Ishikawa (cell line): ENCODE measurements at regions not wholly inside any gene's neighbourhood (a gene's known extent, or its start where the extent isn't known, plus 50 kb on each side); places are given as distances from the start of the nearest gene placed in this dataset.

Source experiments
- CEBPB ChIP-seq: IDR thresholded peaks from 2 replicates; pipeline ENCODE4 v1.6.1; 2012
- CREB1 ChIP-seq: IDR thresholded peaks from 2 replicates; pipeline ENCODE4 v1.6.1; 2012; ENCODE audit warnings: low read depth
- EGR1 ChIP-seq: IDR thresholded peaks from 2 replicates; pipeline ENCODE4 v1.6.1; 2012
- EP300 ChIP-seq: IDR thresholded peaks from 2 replicates; pipeline ENCODE4 v1.6.1; 2012; ENCODE audit warnings: borderline replicate concordance
- FOXM1 ChIP-seq: IDR thresholded peaks from 2 replicates; pipeline ENCODE4 v1.6.1; 2012; ENCODE audit warnings: low read depth, borderline replicate concordance
- NFIC ChIP-seq: IDR thresholded peaks from 2 replicates; pipeline ENCODE4 v1.6.1; 2012
- RAD21 ChIP-seq: IDR thresholded peaks from 2 replicates; pipeline ENCODE4 v1.6.1; 2012; ENCODE audit warnings: low read depth
- TAF1 ChIP-seq: IDR thresholded peaks from 2 replicates; pipeline ENCODE4 v1.6.1; 2012; ENCODE audit warnings: low read depth, mild to moderate bottlenecking
- TCF12 ChIP-seq: IDR thresholded peaks from 2 replicates; pipeline ENCODE4 v1.6.1; 2012; ENCODE audit warnings: low read depth
- TEAD4 ChIP-seq: IDR thresholded peaks from 2 replicates; pipeline ENCODE4 v1.6.1; 2012
- YY1 ChIP-seq: IDR thresholded peaks from 2 replicates; pipeline ENCODE4 v1.6.1; 2012; ENCODE audit warnings: low read depth
- ZBTB7A ChIP-seq: IDR thresholded peaks from 2 replicates; pipeline ENCODE4 v1.6.1; 2012; ENCODE audit warnings: low read depth
- TF ChIP-seq, protein P1 (sequence below): IDR thresholded peaks from 2 replicates; pipeline ENCODE4 v1.6.1; 2012; ENCODE audit warnings: low read depth, mild to moderate bottlenecking
- TF ChIP-seq, protein P2 (sequence below): IDR thresholded peaks from 2 replicates; pipeline ENCODE4 v1.6.1; 2012
- TF ChIP-seq, protein P3 (sequence below): IDR thresholded peaks from 2 replicates; pipeline ENCODE4 v1.6.1; 2012

DNA sequence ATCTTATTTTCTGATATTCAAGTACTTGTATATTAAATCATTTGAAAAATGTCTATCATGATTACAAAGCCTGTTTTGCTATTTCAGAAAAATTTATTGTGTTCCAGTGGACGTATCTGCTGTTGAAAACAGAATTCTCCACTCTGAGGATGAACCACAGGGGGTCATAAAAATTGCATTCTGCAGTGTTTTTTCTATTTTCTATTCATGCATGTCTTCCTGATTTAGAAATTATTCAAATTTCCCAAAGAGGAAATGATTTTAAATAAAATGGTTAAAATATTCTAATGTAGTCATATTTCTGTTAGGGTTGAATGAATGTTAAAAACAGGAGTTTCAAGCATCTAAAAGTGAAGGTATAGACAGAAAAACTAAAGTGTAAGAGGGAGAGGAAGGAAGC lies 111.5 kb upstream of the ANKRD55 start:
- TF ChIP-seq EGR1 (no peak), TEAD4 (no peak), RAD21 (no peak), FOXM1 (no peak), CEBPB (no peak), YY1 (no peak), NFIC (no peak), TAF1 (no peak), ZBTB7A (no peak), CREB1 (no peak), TCF12 (no peak)
- TF ChIP-seq, protein P1, sequence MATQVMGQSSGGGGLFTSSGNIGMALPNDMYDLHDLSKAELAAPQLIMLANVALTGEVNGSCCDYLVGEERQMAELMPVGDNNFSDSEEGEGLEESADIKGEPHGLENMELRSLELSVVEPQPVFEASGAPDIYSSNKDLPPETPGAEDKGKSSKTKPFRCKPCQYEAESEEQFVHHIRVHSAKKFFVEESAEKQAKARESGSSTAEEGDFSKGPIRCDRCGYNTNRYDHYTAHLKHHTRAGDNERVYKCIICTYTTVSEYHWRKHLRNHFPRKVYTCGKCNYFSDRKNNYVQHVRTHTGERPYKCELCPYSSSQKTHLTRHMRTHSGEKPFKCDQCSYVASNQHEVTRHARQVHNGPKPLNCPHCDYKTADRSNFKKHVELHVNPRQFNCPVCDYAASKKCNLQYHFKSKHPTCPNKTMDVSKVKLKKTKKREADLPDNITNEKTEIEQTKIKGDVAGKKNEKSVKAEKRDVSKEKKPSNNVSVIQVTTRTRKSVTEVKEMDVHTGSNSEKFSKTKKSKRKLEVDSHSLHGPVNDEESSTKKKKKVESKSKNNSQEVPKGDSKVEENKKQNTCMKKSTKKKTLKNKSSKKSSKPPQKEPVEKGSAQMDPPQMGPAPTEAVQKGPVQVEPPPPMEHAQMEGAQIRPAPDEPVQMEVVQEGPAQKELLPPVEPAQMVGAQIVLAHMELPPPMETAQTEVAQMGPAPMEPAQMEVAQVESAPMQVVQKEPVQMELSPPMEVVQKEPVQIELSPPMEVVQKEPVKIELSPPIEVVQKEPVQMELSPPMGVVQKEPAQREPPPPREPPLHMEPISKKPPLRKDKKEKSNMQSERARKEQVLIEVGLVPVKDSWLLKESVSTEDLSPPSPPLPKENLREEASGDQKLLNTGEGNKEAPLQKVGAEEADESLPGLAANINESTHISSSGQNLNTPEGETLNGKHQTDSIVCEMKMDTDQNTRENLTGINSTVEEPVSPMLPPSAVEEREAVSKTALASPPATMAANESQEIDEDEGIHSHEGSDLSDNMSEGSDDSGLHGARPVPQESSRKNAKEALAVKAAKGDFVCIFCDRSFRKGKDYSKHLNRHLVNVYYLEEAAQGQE, result no peak
- TF ChIP-seq, protein P2, sequence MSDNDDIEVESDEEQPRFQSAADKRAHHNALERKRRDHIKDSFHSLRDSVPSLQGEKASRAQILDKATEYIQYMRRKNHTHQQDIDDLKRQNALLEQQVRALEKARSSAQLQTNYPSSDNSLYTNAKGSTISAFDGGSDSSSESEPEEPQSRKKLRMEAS, result no peak
- TF ChIP-seq, protein P3, sequence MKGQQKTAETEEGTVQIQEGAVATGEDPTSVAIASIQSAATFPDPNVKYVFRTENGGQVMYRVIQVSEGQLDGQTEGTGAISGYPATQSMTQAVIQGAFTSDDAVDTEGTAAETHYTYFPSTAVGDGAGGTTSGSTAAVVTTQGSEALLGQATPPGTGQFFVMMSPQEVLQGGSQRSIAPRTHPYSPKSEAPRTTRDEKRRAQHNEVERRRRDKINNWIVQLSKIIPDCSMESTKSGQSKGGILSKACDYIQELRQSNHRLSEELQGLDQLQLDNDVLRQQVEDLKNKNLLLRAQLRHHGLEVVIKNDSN, result no peak

DNA sequence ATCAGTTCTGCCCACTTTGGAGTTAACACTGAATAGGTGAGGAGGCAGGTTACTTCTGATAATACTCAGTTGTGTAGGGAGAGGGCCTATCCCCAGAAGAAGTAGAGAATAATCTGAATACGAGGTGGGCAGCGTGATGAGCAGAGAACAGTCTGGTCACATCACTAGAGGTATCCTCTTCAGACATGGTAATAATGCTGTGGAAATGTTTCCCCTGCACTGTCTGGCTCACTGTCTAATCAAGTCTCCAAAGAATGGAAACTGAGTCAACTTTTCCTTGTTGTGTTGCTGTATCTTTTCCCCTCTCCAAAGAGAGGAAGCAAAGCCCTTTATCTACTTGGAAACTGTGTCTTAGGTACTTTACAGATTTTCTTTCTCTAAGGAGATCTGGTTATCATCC lies 110.9 kb upstream of the ANKRD55 start:
- TF ChIP-seq TEAD4 (no peak), RAD21 (no peak)
- TF ChIP-seq, protein P2, result no peak

DNA sequence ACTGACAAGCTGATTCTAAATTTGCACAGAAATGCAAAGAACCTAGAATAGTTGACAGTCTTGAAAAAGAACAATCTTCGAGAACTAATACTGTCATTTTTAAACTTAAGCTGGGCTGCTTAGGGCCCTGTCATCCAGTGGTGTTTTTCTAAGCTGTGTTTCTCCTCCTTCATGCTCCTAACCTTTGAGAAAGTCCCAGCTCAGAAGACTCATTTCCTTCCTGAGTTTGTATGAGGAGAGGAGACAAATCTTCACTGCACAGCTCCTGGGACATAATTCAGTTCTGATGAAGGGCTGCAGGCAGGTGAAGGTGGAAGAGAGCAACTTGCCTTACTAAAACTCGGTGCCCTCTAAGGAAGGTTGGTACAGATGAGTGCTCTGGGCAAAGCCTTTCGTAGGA lies 109.5 kb upstream of the ANKRD55 start:
- TF ChIP-seq EGR1, result no peak

DNA sequence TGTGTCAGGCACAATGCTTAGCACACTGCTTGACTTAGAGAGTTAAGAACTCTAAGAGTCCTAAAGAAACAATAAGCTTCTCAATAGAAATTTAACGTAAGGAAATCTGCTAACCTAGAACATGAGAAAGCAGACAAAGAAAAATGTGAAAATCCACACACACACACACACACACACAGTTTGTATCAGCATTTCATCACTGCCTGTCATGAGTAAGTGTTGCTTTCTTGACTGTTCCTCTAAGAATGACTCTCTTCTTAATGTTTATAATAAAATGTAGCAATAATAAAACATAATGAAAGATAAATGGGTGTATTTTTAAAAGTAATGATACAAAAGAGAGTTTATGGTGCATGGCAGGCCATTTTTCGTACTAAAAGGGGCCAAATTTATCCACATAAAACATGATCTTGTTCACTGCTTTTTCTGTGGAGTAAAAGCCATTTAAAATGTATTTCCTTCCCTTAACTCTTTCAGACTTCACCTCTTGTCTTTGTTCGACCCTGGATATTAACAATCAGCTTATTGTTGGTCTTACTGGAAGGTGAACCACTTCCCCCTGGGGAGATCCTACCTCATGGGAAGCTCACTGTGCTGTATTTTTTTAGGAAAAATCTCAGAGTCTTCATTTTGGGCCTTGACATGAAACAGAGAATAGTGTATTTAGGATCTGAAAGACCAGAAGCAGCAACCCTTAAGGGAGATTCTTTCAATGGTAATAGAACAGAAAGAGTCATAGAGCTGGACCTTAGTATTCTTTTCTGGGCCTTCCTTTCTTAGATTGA lies 107.3 kb upstream of the ANKRD55 start:
- TF ChIP-seq TCF12, result no peak
- no peak for TF ChIP-seq FOXM1
- TF ChIP-seq EGR1, result no peak
- no peak for TF ChIP-seq EP300
- TF ChIP-seq, protein P2, result no peak
- TF ChIP-seq, protein P1, result no peak
- TF ChIP-seq CEBPB, result no peak
- TF ChIP-seq CREB1, result no peak
- TF ChIP-seq RAD21, result no peak
- TF ChIP-seq TEAD4, result no peak
- no peak for TF ChIP-seq ZBTB7A
- TF ChIP-seq TAF1, result no peak
- TF ChIP-seq, protein P3, result no peak
- TF ChIP-seq NFIC, result no peak

DNA sequence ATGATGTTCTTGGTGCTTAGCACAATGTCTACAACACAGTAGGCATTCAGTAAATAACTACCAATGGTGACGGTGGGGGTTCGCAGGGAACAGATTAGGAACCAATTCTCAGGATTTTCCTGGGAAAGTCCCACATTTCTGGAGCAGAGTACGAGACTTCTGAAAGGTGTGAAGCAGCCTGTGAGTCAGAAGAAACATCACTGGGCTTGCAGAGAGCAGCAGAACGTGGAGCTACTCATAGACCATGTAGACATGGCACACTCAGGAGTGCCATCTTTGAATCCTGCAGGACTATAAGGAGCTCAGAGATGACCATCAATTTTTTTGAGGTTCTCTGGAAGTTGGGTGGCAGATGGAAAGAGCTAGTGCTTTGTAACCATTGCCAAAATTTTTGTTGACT lies 106.6 kb upstream of the ANKRD55 start:
- TF ChIP-seq CEBPB, result no peak
- no peak for TF ChIP-seq TEAD4
- TF ChIP-seq CREB1, result no peak
- no peak for TF ChIP-seq EP300
- TF ChIP-seq, protein P3, result no peak
- TF ChIP-seq, protein P1, result no peak
- no peak for TF ChIP-seq ZBTB7A
